MG63 (cell line): ENCODE measurements at regions not wholly inside any gene's neighbourhood (a gene's known extent, or its start where the extent isn't known, plus 50 kb on each side); places are given as distances from the start of the nearest gene placed in this dataset.

ENCODE experiments used
- DNase-seq: peaks from one replicate; pipeline ENCODE4 v3.0.0-alpha.2; 2020
- H3K27me3 ChIP-seq: fragments of 250-450 bp; sonication (Bioruptor Pico); 2 replicates; pipeline ENCODE4 v1.5.1; 2020; ENCODE audit warnings: mild to moderate bottlenecking, moderate library complexity
- H3K36me3 ChIP-seq: fragments of 250-450 bp; sonication (Bioruptor Pico); 2 replicates; pipeline ENCODE4 v1.5.1; 2020; ENCODE audit warnings: mild to moderate bottlenecking, moderate library complexity
- H3K4me3 ChIP-seq: fragments of 250-450 bp; sonication (Bioruptor Pico); 2 replicates; pipeline ENCODE4 v1.5.1; 2020; ENCODE audit warnings: mild to moderate bottlenecking, moderate library complexity
- H3K9me3 ChIP-seq: fragments of 250-450 bp; sonication (Bioruptor Pico); 2 replicates; pipeline ENCODE4 v1.5.1; 2020; ENCODE audit warnings: mild to moderate bottlenecking, moderate library complexity

DNA sequence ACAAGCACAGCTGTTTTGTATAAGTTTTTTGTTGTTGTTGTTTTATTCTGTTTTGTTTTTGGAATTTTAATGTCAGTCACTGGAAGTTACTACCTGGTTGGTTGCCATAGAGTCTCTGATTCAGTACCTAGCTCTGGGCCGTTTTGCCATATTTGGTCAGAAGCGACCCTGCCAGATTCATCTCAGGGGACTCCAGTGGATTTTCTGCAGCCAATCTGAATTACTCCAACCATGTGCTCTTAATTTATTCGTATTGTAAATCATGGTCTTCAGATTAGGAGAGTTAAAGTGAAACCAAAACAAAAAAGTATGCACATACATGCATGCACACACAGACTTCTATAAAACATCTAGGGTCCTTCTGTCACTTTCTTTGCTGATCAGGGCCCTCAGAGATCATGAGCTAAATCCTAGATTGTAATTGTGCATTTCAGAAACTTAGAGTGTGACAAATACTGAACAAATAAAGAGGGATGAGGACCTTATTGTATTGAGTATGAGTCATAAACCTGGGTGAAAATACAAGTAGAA lies 317.4 kb upstream of the UBE2E3 start:
- no peak overlapping the region for H3K4me3 ChIP-seq
- no peak for DNase-seq

DNA sequence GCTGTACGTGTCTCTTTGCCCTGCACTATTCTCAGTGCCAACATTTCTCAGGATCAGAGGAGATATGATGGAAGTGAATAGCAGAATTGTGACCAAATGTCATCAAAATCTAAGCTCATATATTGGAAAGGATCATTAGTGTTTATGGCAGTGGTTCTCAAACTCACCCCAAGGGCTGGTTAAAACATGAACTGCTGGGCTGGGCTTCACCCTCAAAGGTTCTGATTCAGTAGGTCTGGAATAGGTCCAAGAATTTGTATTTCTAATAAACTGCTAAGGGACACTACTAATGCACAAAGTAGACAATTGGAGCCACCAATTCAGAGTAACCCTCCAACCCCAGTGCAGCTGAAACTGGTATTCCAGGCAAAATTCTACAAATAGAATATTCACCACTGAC lies 317.9 kb upstream of the UBE2E3 start:
- Histone ChIP-seq H3K4me3 (no peak overlapping the region), H3K36me3 (no peaks in the 10 kb centered on the region), H3K27me3 (no peaks in the 10 kb centered on the region), H3K9me3 (no peaks in the 10 kb centered on the region)
- no peak for DNase-seq

More for the DNA sequence above, 317.4 kb upstream of the UBE2E3 start:
- Histone ChIP-seq H3K9me3 (no peaks in the 10 kb centered on the region), H3K36me3 (no peaks in the 10 kb centered on the region), H3K27me3 (no peaks in the 10 kb centered on the region)

DNA sequence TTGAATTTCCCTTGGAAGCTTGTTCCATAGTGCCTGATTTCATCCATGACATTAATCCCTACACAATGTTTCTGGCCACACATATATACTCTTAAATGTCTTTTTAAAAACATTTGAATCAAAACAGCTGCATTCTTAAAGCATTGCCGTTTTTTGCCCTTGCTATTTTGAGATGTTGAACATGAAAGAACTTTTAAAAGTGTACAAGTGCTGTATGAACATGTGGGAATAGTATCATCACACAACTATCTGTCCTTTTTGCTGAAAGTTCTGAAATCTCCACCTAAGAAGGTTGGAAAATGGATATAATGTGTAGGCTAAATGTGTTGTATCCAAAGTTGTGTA lies 318.7 kb upstream of the UBE2E3 start:
- no peak overlapping the region for H3K4me3 ChIP-seq
- H3K36me3 ChIP-seq, result no peaks in the 10 kb centered on the region
- DNase-seq, result no peak
- H3K27me3 ChIP-seq, result no peaks in the 10 kb centered on the region
- H3K9me3 ChIP-seq, result no peaks in the 10 kb centered on the region

DNA sequence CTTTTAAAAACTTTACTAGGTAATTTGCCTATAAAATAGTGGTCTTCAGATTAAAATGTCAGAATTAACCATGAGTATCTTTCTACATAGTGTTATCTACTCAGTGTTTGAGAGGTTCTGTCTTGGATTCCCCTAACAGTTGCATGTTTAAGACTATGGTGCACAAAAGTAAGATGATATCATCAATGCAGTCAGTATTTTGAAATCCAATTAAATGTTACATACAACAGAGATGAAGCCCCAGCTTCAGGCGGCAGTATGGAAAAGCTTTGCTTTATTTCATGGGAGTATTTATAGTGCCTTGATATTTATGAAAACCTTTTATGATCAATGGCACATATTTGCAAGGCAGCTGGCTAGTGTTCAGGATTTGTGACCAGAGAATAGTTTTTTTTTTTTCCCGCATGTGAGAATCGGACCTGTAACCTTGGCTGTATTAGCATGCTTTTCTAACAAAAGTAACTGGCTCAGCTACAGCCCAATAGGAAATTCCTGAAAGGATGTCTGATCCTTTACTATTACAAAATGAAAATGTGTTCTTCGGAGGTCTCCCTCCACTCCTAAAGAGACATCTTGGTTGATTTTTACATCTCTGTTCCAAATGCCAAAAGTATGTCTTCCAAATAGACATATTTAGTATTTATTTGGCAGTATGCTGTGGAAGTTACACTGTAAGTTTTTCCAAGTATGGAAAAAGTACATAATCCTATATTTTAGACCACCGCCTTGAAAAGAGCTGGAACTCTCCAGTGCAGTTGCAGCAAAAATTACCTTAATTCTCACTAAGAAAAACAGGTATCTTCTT lies 319.3 kb upstream of the UBE2E3 start:
- H3K4me3 ChIP-seq, result no peak overlapping the region
- H3K27me3 ChIP-seq, result no peaks in the 10 kb centered on the region
- no peaks in the 10 kb centered on the region for H3K36me3 ChIP-seq
- DNase-seq, result no peak
- no peaks in the 10 kb centered on the region for H3K9me3 ChIP-seq

DNA sequence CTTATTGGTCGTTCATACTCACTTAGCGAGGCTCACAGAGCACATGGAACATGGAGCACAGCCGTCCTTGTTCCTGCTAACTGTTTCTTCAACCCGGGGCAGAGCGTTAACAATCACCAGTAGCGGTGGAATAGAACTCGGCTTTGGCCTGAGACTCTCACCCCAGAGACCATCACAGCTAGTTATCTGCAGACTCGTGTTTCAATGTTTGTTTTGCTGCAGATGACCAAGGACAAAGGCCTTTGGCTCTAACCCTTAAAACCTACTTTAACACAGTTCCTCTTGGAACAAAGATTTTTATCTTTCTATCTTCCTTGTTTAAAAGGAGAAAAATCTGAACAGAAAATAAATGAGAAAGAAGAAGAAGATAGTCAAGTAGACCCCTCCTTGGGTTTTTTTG lies 320.2 kb upstream of the UBE2E3 start:
- H3K27me3 ChIP-seq, result no peaks in the 10 kb centered on the region
- H3K36me3 ChIP-seq, result no peaks in the 10 kb centered on the region
- no peak for DNase-seq
- no peak overlapping the region for H3K4me3 ChIP-seq
- H3K9me3 ChIP-seq, result no peaks in the 10 kb centered on the region

DNA sequence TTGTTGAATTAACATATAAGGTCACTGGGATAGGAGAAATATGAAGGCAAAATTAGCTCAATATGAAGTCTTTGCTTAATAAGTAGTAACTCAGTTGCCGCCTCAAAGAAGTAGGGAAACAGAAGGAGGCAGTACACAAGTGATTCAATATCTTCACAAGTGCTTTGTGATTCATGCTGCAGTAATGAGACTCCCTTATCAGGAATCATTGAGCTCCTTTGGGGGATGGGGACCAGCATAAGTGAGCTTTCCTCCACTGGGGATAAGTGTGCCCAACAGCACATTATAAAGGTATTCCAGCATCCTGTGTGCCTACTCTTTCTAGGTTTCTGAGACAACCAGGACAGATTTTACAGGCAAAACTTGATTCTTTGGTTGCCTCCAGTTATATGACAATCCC lies 323.4 kb upstream of the UBE2E3 start:
- Histone ChIP-seq H3K36me3 (no peaks in the 10 kb centered on the region), H3K4me3 (no peak overlapping the region), H3K9me3 (no peaks in the 10 kb centered on the region), H3K27me3 (no peaks in the 10 kb centered on the region)
- no peak for DNase-seq

DNA sequence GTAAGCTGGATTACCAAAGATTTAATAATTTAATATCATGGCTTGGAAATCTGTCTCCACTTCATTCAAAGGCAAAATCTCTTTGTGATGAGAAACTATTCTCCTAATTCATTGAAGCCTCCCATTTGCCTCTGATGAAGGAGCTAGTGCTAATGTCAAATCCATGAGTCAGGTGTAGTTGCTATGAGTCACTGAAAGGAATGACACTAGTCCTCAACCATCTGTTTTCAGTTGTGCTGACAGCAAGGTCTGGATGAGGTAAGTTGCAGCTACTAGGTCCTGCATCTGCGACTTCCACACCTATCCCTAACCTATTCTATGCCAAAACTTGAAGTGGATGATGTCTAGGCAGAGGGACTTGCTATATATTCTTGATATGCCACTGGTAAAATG lies 324.0 kb upstream of the UBE2E3 start:
- peak; percentile 6 for DNase-seq
- H3K9me3 ChIP-seq, result no peaks in the 10 kb centered on the region
- no peak overlapping the region for H3K4me3 ChIP-seq
- no peaks in the 10 kb centered on the region for H3K27me3 ChIP-seq
- H3K36me3 ChIP-seq, result no peaks in the 10 kb centered on the region

DNA sequence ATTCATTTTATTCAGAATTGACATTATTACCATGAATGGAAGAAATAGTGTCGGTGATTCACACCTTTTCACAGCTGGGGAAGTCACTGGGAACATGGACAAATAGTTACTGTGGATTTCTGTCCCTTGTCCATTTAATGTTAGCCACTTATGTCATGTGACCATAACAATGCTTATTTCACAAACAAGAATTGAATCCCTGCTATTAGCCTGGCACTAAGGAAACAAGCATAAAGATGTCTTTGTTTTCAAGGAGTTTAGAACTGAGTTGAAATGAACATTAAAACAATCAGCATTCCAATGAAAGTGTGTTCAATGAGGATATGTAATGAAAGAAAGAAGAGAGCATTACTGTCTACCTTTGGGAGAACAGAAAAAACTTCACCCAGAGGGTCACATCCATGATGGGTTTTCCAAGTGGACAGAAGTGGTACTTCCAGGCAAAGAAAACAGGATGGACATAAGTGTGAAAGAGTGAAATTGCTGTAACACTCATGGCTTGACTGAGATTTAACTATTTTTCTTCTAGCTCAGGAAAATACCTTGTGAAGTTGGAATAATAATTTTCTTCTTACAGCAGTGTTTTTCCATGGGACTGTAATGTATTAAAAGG lies 324.5 kb upstream of the UBE2E3 start:
- H3K36me3 ChIP-seq, result no peaks in the 10 kb centered on the region
- no peak overlapping the region for H3K4me3 ChIP-seq
- H3K27me3 ChIP-seq, result no peaks in the 10 kb centered on the region
- no peaks in the 10 kb centered on the region for H3K9me3 ChIP-seq
- DNase-seq, result no peak

DNA sequence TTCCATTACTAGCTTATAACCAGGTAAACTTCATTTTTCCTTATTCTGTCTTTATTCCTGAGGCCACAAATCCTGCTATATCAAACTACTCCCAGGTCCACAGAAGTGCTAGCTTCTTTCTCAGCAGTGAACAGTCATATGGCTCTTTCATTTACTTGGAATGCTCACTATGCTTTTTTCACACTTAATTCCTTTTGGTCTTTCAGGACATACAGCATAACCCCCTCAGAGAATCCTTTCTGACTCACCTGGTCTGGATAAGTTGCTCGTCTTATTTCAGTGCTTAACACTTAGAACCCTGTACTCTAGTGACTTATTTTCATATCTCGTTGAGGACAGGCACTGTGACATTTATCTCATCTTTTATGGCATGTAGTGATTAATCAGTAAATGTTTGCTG lies 325.0 kb upstream of the UBE2E3 start:
- no peaks in the 10 kb centered on the region for H3K27me3 ChIP-seq
- H3K36me3 ChIP-seq, result no peaks in the 10 kb centered on the region
- no peak overlapping the region for H3K4me3 ChIP-seq
- H3K9me3 ChIP-seq, result no peaks in the 10 kb centered on the region
- DNase-seq, result no peak

DNA sequence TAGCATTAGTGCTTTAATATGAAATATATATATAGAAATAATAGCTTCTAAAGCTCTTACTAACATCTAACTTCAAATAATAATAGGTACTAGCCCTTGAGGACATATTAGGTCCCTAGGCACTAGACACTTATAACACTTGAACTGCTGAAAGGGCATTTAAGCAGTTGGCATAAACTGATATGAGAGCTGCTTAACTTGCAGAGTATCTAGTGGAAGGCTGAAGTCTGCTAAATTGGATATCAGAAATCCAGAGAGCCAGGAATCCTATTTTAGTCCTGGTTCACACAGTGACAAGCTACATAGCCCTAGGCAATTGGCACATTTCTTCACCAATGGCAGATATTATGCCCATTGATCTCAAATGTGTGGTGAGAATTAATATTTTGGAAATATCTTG lies 326.9 kb upstream of the UBE2E3 start:
- no peak for DNase-seq

DNA sequence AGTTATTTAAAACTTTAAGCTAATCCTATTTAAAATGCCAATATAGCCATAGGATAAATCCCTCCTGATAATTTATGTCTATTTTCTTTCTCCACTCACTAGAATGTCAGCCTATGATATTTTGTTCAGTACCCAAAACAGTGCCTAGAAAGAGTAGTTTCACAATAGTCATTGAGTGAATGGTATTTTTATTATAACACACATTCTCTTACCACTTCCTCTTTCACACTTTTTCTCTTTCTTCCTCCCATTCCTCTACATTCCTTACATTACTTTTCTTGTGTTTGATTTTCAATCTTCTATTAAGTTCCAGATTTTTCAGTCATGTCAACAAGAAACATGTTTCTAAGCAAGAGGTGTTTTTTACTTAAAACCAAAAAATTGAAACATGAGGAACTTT lies 327.6 kb upstream of the UBE2E3 start:
- no peak for DNase-seq
- Histone ChIP-seq H3K36me3 (no peaks in the 10 kb centered on the region), H3K4me3 (no peak overlapping the region), H3K9me3 (no peaks in the 10 kb centered on the region), H3K27me3 (no peaks in the 10 kb centered on the region)

More for the DNA sequence above, 326.9 kb upstream of the UBE2E3 start:
- H3K4me3 ChIP-seq, result no peak overlapping the region
- H3K27me3 ChIP-seq, result no peaks in the 10 kb centered on the region
- H3K9me3 ChIP-seq, result no peaks in the 10 kb centered on the region
- no peaks in the 10 kb centered on the region for H3K36me3 ChIP-seq

DNA sequence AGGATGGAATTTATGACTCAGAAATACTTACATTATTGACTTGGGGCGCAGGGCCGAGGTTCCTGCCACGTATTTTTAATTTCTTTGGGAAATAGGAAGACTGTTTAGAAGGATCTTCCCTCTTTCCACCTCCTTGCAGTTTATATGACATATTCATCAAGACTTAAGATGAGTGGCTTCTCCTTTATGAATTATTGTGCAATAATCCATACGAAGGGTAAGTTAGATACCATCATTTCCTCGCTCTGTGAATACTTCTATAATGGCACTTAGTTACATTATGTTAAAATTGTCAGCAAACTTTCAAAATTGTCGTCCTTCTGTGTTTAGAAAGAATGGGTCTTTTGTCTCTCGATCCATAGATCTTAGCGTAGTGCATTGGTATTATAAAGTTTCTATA lies 328.8 kb upstream of the UBE2E3 start:
- no peak for DNase-seq
- H3K9me3 ChIP-seq, result no peaks in the 10 kb centered on the region
- no peak overlapping the region for H3K4me3 ChIP-seq
- H3K36me3 ChIP-seq, result no peaks in the 10 kb centered on the region
- H3K27me3 ChIP-seq, result no peaks in the 10 kb centered on the region

DNA sequence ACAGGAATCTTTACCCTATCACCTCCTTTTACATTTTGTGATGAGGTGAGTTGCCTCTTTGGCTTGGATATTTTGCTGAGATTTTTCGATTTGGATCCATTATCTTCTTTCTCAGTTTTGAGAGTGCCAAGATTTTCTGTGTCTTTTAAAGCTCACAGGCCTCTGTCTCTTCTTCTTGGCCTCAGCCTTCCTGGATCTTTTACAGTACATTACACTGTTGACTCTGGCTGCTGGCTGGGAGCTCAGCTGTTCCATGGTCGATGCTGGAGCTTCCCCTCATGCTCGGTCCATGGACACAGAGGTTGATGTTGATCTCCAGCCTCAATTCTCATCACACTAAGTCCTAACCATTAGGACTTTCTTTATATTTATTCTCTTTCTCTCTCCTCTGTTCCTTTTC lies 332.8 kb upstream of the UBE2E3 start:
- no peak overlapping the region for H3K4me3 ChIP-seq
- H3K9me3 ChIP-seq, result no peaks in the 10 kb centered on the region
- no peaks in the 10 kb centered on the region for H3K36me3 ChIP-seq
- DNase-seq, result no peak
- H3K27me3 ChIP-seq, result no peaks in the 10 kb centered on the region

DNA sequence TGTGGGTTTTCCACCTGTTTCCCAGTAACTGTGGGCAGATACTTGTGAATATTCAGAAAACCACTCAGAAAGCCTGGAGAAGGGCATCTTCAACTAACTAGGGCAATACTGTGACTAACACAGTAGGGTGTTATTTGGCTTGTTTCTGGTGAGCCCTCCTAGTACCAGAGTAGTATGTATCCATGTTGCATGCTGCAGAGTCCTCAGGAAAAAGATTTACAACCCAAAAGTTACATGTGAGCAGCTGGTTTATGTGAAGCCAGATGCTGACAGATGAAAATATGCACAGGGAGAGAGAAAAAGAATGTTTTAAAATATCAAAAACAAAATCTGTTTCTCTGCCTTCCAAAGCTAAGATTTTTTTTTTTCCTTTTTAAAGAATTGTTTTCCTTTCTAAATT lies 333.2 kb upstream of the UBE2E3 start:
- Histone ChIP-seq H3K9me3 (no peaks in the 10 kb centered on the region), H3K27me3 (no peaks in the 10 kb centered on the region), H3K4me3 (no peak overlapping the region), H3K36me3 (no peaks in the 10 kb centered on the region)
- DNase-seq, result no peak

DNA sequence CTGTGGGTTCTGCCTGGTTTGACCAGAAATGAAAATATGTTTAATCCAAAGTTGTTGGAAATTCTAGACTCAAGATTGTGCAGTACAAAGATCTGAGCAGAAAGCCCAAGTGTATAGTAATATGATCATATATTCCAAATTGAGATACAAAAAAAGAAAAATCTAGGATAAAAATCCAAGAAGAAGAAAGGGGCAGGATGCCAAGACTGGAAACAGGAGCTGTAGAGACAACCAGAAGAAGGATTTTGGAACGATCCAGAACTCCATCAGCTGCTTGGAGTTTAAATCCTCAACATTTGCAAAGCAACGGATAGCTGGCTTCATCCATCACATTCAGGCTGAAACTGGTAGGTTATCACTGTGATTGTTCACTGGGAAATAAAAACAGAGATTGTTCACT lies 333.6 kb upstream of the UBE2E3 start:
- DNase-seq, result no peak
- Histone ChIP-seq H3K27me3 (no peaks in the 10 kb centered on the region), H3K4me3 (no peak overlapping the region), H3K36me3 (no peaks in the 10 kb centered on the region), H3K9me3 (no peaks in the 10 kb centered on the region)

DNA sequence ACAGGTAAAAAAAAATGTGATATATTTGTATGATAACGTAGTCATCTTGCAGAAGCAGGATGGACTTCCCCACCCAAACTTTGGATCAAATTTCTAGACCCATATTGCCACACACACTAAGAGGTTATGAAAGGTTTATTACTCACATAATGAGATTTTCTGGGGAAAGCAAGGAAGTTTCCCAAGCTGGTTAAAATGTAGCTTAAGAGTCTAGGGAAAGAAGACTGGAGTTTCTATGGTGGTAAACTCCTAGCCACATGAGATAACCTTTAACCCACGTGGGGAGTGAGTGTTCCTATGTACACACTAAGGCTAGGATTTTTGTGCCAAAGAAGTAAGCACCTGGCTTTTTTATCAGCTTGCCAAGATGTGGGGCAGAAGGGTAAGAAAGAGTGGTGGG lies 335.7 kb upstream of the UBE2E3 start:
- DNase-seq, result no peak
- no peaks in the 10 kb centered on the region for H3K36me3 ChIP-seq
- no peaks in the 10 kb centered on the region for H3K27me3 ChIP-seq
- no peaks in the 10 kb centered on the region for H3K9me3 ChIP-seq
- H3K4me3 ChIP-seq, result no peak overlapping the region

DNA sequence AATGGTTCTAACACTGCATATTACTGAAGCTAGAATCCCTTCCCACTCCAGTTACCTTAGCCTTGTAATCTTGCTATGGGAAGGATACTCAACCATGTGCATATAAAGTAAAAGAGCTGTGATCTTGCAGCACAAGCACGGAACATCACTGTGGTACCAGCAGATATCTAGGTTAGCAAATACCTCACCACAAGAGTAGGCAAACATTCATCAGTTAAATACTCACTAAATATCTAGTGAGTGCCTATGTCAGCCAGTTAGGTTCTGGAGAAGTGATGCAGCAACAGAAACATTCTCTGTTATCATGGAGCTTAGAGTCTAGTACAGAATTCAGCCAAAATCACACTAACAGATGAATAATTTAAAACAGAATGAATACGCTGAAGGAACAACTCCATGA lies 349.6 kb upstream of the UBE2E3 start:
- no peak for DNase-seq
- Histone ChIP-seq H3K36me3 (no peaks in the 10 kb centered on the region), H3K9me3 (no peaks in the 10 kb centered on the region), H3K4me3 (no peak overlapping the region), H3K27me3 (no peaks in the 10 kb centered on the region)
